T-helper 2 cell treated with Interferon-gamma antibody and Interleukin-4, amounts not matched to agents 5 μg/mL and 100 μg/mL, for 36 hours (primary cell): ENCODE measurements at regions not wholly inside any gene's neighbourhood (a gene's known extent, or its start where the extent isn't known, plus 50 kb on each side); places are given as distances from the start of the nearest gene placed in this dataset.

ENCODE experiments used
- DNase-seq: peaks from one replicate; pipeline ENCODE4 v3.0.0; 2021; ENCODE audit warnings: low spot score
- H3K27ac Mint-ChIP-seq: one replicate; pipeline ENCODE4 v1.8.0; 2021; ENCODE audit warnings: mild to moderate bottlenecking, mixed read lengths
- H3K27me3 Mint-ChIP-seq: one replicate; pipeline ENCODE4 v1.8.0; 2021; ENCODE audit warnings: low read depth, mixed read lengths
- H3K36me3 Mint-ChIP-seq: one replicate; pipeline ENCODE4 v1.8.0; 2021; ENCODE audit warnings: low read depth, mixed read lengths
- H3K4me1 Mint-ChIP-seq: one replicate; pipeline ENCODE4 v1.8.0; 2021; ENCODE audit warnings: low read depth, mixed read lengths
- H3K4me3 Mint-ChIP-seq: one replicate; pipeline ENCODE4 v1.8.0; 2022; ENCODE audit warnings: mild to moderate bottlenecking, moderate library complexity, mixed read lengths
- H3K9me3 Mint-ChIP-seq: one replicate; pipeline ENCODE4 v1.8.0; 2021; ENCODE audit warnings: mixed read lengths

DNA sequence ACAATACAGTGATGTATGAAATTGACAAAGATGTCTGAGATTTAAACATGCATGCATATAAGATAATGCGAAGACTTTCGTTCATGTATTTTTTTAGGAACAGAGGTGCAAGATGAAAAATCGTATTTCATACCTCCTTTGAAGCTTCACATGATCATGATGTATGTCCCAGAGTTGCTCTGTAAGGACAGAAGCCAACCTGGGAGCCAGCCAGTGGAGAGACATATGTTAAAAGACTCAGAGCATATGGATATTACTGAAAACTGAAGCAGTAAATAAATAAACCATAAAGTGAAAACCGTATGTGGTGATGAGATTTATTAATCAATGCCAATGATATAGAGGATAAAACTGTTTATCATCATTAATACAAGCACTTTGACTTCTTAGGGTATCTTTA is 424.4 kb upstream of the NETO1 start:
- Mint-ChIP-seq H3K9me3 (peaks cover 7% of the 10 kb centered on the region), H3K36me3 (no peaks in the 10 kb centered on the region), H3K27me3 (no peaks in the 10 kb centered on the region), H3K4me1 (no peaks in the 10 kb centered on the region), H3K4me3 (no peak overlapping the region), H3K27ac (no peak overlapping the region)
- DNase-seq = no peak

GRCh38 chr18:73288813-73289212 is 421.0 kb upstream of the NETO1 start:
- DNase-seq = no peak
- Mint-ChIP-seq H3K36me3 (no peaks in the 10 kb centered on the region), H3K27ac (no peak overlapping the region), H3K4me3 (no peak overlapping the region), H3K27me3 (no peaks in the 10 kb centered on the region), H3K9me3 (no peaks in the 10 kb centered on the region), H3K4me1 (no peaks in the 10 kb centered on the region)

- no peak for DNase-seq
- no peak overlapping the region for H3K27ac Mint-ChIP-seq
- no peaks in the 10 kb centered on the region for H3K9me3 Mint-ChIP-seq
- H3K27me3 Mint-ChIP-seq = no peaks in the 10 kb centered on the region
- no peaks in the 10 kb centered on the region for H3K4me1 Mint-ChIP-seq
- no peaks in the 10 kb centered on the region for H3K36me3 Mint-ChIP-seq
- no peak overlapping the region for H3K4me3 Mint-ChIP-seq
Observed at GRCh38 chr18:73286584-73286983, 418.8 kb upstream of the NETO1 start.

- H3K4me3 Mint-ChIP-seq = no peak overlapping the region
- no peaks in the 10 kb centered on the region for H3K36me3 Mint-ChIP-seq
- H3K27ac Mint-ChIP-seq = no peak overlapping the region
- no peak for DNase-seq
- peaks cover 4% of the 10 kb centered on the region for H3K9me3 Mint-ChIP-seq
- H3K4me1 Mint-ChIP-seq = no peaks in the 10 kb centered on the region
- no peaks in the 10 kb centered on the region for H3K27me3 Mint-ChIP-seq
Observed at GRCh38 chr18:73283788-73284187, 416.0 kb upstream of the NETO1 start.

- Mint-ChIP-seq H3K4me1 (no peaks in the 10 kb centered on the region), H3K4me3 (no peak overlapping the region), H3K27me3 (no peaks in the 10 kb centered on the region), H3K27ac (no peak overlapping the region), H3K36me3 (no peaks in the 10 kb centered on the region), H3K9me3 (peaks cover 4% of the 10 kb centered on the region)
- no peak for DNase-seq
Observed at GRCh38 chr18:73283032-73283431, 415.2 kb upstream of the NETO1 start.

- no peak overlapping the region for H3K27ac Mint-ChIP-seq
- H3K27me3 Mint-ChIP-seq = no peaks in the 10 kb centered on the region
- no peaks in the 10 kb centered on the region for H3K36me3 Mint-ChIP-seq
- H3K9me3 Mint-ChIP-seq = peaks cover 7% of the 10 kb centered on the region
- DNase-seq = no peak
- no peak overlapping the region for H3K4me3 Mint-ChIP-seq
- no peaks in the 10 kb centered on the region for H3K4me1 Mint-ChIP-seq
Observed at GRCh38 chr18:73279498-73279897, 411.7 kb upstream of the NETO1 start.

GRCh38 chr18:73274812-73275621 is 407.2 kb upstream of the NETO1 start:
- DNase-seq = no peak
- H3K4me1 Mint-ChIP-seq = no peaks in the 10 kb centered on the region
- no peak overlapping the region for H3K27ac Mint-ChIP-seq
- no peaks in the 10 kb centered on the region for H3K27me3 Mint-ChIP-seq
- no peaks in the 10 kb centered on the region for H3K36me3 Mint-ChIP-seq
- H3K4me3 Mint-ChIP-seq = no peak overlapping the region
- H3K9me3 Mint-ChIP-seq = peaks cover 14% of the 10 kb centered on the region

DNA sequence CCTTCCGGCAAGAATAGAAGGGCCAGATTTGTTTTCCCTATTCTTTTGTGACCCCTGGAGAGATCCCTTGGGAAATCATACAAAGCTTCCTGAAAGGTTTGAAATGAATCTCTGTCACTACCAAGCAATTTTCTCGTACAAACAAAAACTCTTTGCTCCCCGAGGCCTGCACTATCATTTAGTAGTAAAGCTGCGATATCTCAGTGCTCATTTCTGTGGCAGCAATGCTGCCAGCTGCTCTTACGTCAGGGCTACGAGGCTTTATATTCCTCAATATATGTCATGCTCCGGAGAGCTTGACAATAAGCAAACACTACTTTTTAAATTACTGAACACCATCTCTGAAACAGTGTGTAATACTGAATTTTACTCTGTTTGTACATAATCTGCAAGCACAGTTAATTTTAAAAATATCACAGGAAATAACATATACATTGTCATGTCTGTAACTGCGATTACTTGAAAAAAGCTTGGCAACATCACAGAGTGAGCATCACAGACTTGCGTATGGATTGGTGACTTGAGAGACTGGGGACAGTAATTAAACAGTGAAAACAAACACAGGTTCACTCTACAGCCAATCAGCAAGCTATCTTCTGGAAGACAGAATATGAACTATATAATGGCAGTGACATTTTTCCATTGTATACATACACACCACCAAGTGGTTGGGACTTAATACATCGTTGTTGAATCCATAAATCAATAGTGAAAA is 403.3 kb upstream of the NETO1 start:
- H3K4me1 Mint-ChIP-seq = no peaks in the 10 kb centered on the region
- no peaks in the 10 kb centered on the region for H3K27me3 Mint-ChIP-seq
- H3K27ac Mint-ChIP-seq = no peak overlapping the region
- H3K36me3 Mint-ChIP-seq = no peaks in the 10 kb centered on the region
- DNase-seq = no peak
- H3K9me3 Mint-ChIP-seq = peaks cover 8% of the 10 kb centered on the region
- no peak overlapping the region for H3K4me3 Mint-ChIP-seq

DNA sequence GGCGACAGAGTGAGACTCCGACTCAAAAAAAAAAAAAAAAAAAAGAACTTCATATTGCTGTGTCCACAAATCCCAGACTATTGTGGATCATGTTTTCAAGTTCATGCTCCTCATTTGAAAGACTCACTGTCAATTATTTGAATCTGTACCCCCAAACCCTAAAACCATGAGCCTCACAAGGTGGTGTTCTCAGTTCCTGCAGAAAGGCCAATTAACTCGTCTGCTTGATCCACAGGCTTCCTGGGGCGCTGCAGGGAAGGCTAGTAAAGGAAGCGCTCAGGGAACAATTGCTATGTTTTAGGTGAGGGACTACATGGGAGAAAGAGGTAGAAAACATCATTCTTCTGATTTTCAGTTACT is 396.8 kb upstream of the NETO1 start:
- Mint-ChIP-seq H3K9me3 (no peaks in the 10 kb centered on the region), H3K36me3 (no peaks in the 10 kb centered on the region), H3K4me3 (no peak overlapping the region), H3K4me1 (no peaks in the 10 kb centered on the region), H3K27ac (no peak overlapping the region), H3K27me3 (no peaks in the 10 kb centered on the region)
- no peak for DNase-seq

- Mint-ChIP-seq H3K27ac (no peak overlapping the region), H3K27me3 (no peaks in the 10 kb centered on the region), H3K4me3 (no peak overlapping the region), H3K36me3 (no peaks in the 10 kb centered on the region), H3K4me1 (no peaks in the 10 kb centered on the region), H3K9me3 (no peaks in the 10 kb centered on the region)
- DNase-seq = no peak
Observed at GRCh38 chr18:73261923-73262322, 394.1 kb upstream of the NETO1 start.

DNA sequence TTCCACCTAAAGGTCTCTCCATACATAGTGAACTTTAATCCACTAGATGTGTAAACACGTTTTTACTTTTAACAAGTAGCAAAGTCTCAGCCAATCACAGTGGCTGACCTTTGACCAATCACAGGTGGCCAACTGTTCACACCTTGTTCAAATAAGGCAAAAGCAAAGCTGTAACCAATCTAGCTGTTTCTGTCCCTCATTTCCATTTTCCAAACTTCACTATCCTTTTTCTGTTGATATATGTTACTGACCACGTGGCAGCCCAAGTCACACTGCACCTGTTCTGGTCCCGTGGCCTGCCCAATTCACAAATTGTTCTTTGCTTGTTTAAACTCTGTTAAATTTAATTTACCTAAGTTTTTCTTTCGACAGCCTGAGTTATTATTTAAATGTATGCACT is 393.5 kb upstream of the NETO1 start:
- DNase-seq = no peak
- H3K4me1 Mint-ChIP-seq = no peaks in the 10 kb centered on the region
- no peak overlapping the region for H3K27ac Mint-ChIP-seq
- H3K27me3 Mint-ChIP-seq = no peaks in the 10 kb centered on the region
- H3K9me3 Mint-ChIP-seq = no peaks in the 10 kb centered on the region
- no peak overlapping the region for H3K4me3 Mint-ChIP-seq
- no peaks in the 10 kb centered on the region for H3K36me3 Mint-ChIP-seq

DNA sequence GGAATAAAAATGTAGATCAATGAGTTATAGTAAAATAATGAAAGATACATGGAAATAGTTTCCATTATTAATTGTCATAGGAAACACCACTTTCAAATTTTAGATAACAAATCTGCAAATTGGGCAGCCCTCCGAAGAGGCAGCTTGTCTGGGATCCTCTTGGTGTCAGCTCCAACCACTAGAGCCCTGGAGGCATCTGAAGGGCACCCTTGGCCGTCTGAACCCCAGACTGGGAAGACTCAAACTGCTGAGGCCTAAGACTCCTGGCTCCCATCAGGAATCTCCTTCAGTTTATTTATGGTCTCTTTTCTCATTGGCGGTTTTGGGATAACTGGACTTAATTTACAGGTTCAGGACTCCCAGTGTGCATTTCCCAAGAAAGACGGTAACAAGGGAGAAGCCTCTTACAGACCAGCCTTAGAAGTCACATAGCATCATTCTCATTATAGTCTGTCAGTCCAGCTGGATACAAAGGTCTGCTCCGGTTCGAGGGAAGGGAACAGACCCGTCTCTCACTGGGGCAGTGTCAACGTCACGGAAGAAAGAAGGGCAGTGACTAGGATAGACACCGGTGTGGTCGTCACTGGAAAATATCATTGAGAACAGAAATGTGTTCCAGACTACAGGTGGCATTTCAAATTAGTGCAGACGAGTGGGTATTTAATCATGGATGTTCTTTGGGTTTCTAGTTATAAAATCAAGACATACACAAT is 390.7 kb upstream of the NETO1 start:
- no peaks in the 10 kb centered on the region for H3K27me3 Mint-ChIP-seq
- no peaks in the 10 kb centered on the region for H3K4me1 Mint-ChIP-seq
- no peaks in the 10 kb centered on the region for H3K9me3 Mint-ChIP-seq
- no peaks in the 10 kb centered on the region for H3K36me3 Mint-ChIP-seq
- H3K27ac Mint-ChIP-seq = no peak overlapping the region
- DNase-seq = no peak
- H3K4me3 Mint-ChIP-seq = no peak overlapping the region

GRCh38 chr18:73254564-73254963 is 386.8 kb upstream of the NETO1 start:
- Mint-ChIP-seq H3K4me1 (no peaks in the 10 kb centered on the region), H3K4me3 (no peak overlapping the region), H3K27me3 (no peaks in the 10 kb centered on the region), H3K27ac (no peak overlapping the region), H3K9me3 (peaks cover 10% of the 10 kb centered on the region), H3K36me3 (no peaks in the 10 kb centered on the region)
- DNase-seq = no peak

GRCh38 chr18:73249030-73249429 is 381.2 kb upstream of the NETO1 start:
- no peak overlapping the region for H3K27ac Mint-ChIP-seq
- H3K4me3 Mint-ChIP-seq = no peak overlapping the region
- H3K9me3 Mint-ChIP-seq = peaks cover 26% of the 10 kb centered on the region
- H3K4me1 Mint-ChIP-seq = no peaks in the 10 kb centered on the region
- H3K36me3 Mint-ChIP-seq = no peaks in the 10 kb centered on the region
- no peak for DNase-seq
- no peaks in the 10 kb centered on the region for H3K27me3 Mint-ChIP-seq
